Pancreas (tissue), 10 donors: ENCODE measurements at regions not wholly inside any gene's neighbourhood (a gene's known extent, or its start where the extent isn't known, plus 50 kb on each side); places are given as distances from the start of the nearest gene placed in this dataset.

Source experiments
- ATAC-seq, 4 donors: fragments of 200-7000 bp; cut with Tn5 transposase; one replicate each; pipeline versions ENCODE4 v1.8.0 to v1.9.1; 2020; ENCODE audit warnings: mild to moderate bottlenecking in 4 of 4, moderate library complexity in 4 of 4
- DNase-seq, 6 donors: peaks; one replicate each; pipeline ENCODE4 v3.0.0-alpha.2; 2020
- FAIRE-seq: peaks from 2 replicates; lab custom pipeline; 2012; peaks lifted over from hg19 to GRCh38; lab: Jason Lieb, UNC
- H3K27ac ChIP-seq, 4 donors: fragments of 200-600 bp; sonication (generic); 1 replicate in 3 of 4; 2 replicates in 1 of 4; pipeline versions ENCODE4 v1.5.0 to v1.8.0; 2020
- H3K27me3 ChIP-seq, 4 donors: fragments of 200-600 bp; one replicate each; pipeline ENCODE4 v1.8.0; 2021
- H3K36me3 ChIP-seq, 3 donors: fragments of 200-600 bp; sonication (generic) in 1 of 3; one replicate each; pipeline versions ENCODE4 v1.5.0 to v1.8.0; 2020 to 2021
- H3K4me1 ChIP-seq, 3 donors: fragments of 200-600 bp; one replicate each; pipeline ENCODE4 v1.8.0; 2021
- H3K4me3 ChIP-seq, 4 donors: fragments of 200-600 bp; sonication (generic) in 2 of 4; one replicate each; pipeline versions ENCODE4 v1.5.0 to v1.8.0; 2020 to 2021
- H3K9me3 ChIP-seq, 4 donors: fragments of 200-600 bp; one replicate each; pipeline ENCODE4 v1.8.0; 2021
- CTCF ChIP-seq, 4 donors: fragments of 200-600 bp; sonication (generic) in 3 of 4; IDR thresholded peaks; one replicate each; pipeline versions ENCODE4 v1.5.0 to v1.8.0; 2021; ENCODE audit warnings: antibody characterized with exemption in 4 of 4
- WGBS, 2 donors: extraction: QIAGEN DNeasy Blood & Tissue Kit; methylation state at CpG; one replicate each; pipeline ENCODE4 v1.1.7; 2013; 5-methylcytosine and 5-hydroxymethylcytosine counted together
- intact Hi-C, 3 donors: fragments of 100-400 bp; cut with DNase I; formaldehyde crosslinking; loops; one replicate each; pipeline versions ENCODE4 v1.11.1 to v1.14.2; 2022
- donor health status: healthy with polysubstance abuse.
- donor health status: DM: no; HTN: no; CAD: no; lungs with moderate emphysema.
- donor health status: DM: no; HTN: no; CAD: no.
- donor health status: control.
- donor health status: control.
- donor health status: Bipolar disorder and iron deficiency.
- donor health status: DM: yes; HTN: yes; CAD: no.
- donor health status: DM: no; HTN: no; CAD: no.
- donor health status: DM: no; HTN: no; CAD: no.
- donor health status: DM: yes; HTN: yes; CAD: no.

- no peak for TF ChIP-seq CTCF (IDR thresholded peaks at IDR 0.05)
- Histone ChIP-seq H3K4me3 (no peak overlapping the region), H3K27me3 (no peaks in the 10 kb centered on the region), H3K27ac (no peak overlapping the region), H3K4me1 (no peaks in the 10 kb centered on the region), H3K36me3 (no peaks in the 10 kb centered on the region), H3K9me3 (no peaks in the 10 kb centered on the region)
- intact Hi-C loops = no loop called here
- no peak for ATAC-seq
- no peak for DNase-seq
- 87 to 89% methylated on average over 6 of the region's 6 CpGs for WGBS, 2 donors
- FAIRE-seq = no peak
Observed at GRCh38 chr6:4561773-4562400, 214.3 kb upstream of the CDYL start.

GRCh38 chr6:4561078-4561435, 215.1 kb upstream of the CDYL start:
- Histone ChIP-seq H3K4me3 (no peak overlapping the region), H3K9me3 (no peaks in the 10 kb centered on the region), H3K4me1 (no peaks in the 10 kb centered on the region), H3K27ac (no peak overlapping the region), H3K27me3 (no peaks in the 10 kb centered on the region), H3K36me3 (no peaks in the 10 kb centered on the region)
- WGBS, 2 donors = 71 to 79% methylated on average over 3 of the region's 3 CpGs
- intact Hi-C loops = no loop called here
- DNase-seq = no peak
- ATAC-seq = no peak
- FAIRE-seq = no peak
- TF ChIP-seq CTCF (IDR thresholded peaks at IDR 0.05) = no peak

GRCh38 chr6:4560221-4561077, 215.8 kb upstream of the CDYL start:
- H3K4me1 ChIP-seq = no peaks in the 10 kb centered on the region
- 84 to 85% methylated on average over 13 of the region's 13 CpGs for WGBS, 2 donors
- no peak for DNase-seq
- no peaks in the 10 kb centered on the region for H3K9me3 ChIP-seq
- no peak overlapping the region for H3K4me3 ChIP-seq
- TF ChIP-seq CTCF (IDR thresholded peaks at IDR 0.05) = no peak
- H3K27me3 ChIP-seq = no peaks in the 10 kb centered on the region
- FAIRE-seq = no peak
- H3K36me3 ChIP-seq = no peaks in the 10 kb centered on the region
- ATAC-seq = no peak
- H3K27ac ChIP-seq = no peak overlapping the region
- intact Hi-C loops = no loop called here

GRCh38 chr6:4559281-4559875, 216.8 kb upstream of the CDYL start:
- H3K27me3 ChIP-seq = no peaks in the 10 kb centered on the region
- intact Hi-C loops = no loop called here
- no peak for ATAC-seq
- H3K9me3 ChIP-seq = no peaks in the 10 kb centered on the region
- H3K27ac ChIP-seq = no peak overlapping the region
- H3K4me3 ChIP-seq = no peak overlapping the region
- H3K36me3 ChIP-seq = no peaks in the 10 kb centered on the region
- TF ChIP-seq CTCF (IDR thresholded peaks at IDR 0.05) = no peak
- H3K4me1 ChIP-seq = no peaks in the 10 kb centered on the region
- no peak for DNase-seq
- no peak for FAIRE-seq
- 94 to 95% methylated on average over 19 of the region's 19 CpGs for WGBS, 2 donors

- H3K27ac ChIP-seq = no peak overlapping the region
- no peaks in the 10 kb centered on the region for H3K36me3 ChIP-seq
- intact Hi-C loops = no loop called here
- DNase-seq = no peak
- H3K4me3 ChIP-seq = no peak overlapping the region
- FAIRE-seq = no peak
- H3K9me3 ChIP-seq = no peaks in the 10 kb centered on the region
- no peaks in the 10 kb centered on the region for H3K4me1 ChIP-seq
- no peak for ATAC-seq
- no peak for TF ChIP-seq CTCF (IDR thresholded peaks at IDR 0.05)
- H3K27me3 ChIP-seq = no peaks in the 10 kb centered on the region
Observed at GRCh38 chr6:4554645-4555044, 221.6 kb upstream of the CDYL start.
